Gastroesophageal sphincter (tissue), 3 donors: ENCODE measurements at regions not wholly inside any gene's neighbourhood (a gene's known extent, or its start where the extent isn't known, plus 50 kb on each side); places are given as distances from the start of the nearest gene placed in this dataset.

Source experiments
- EP300 ChIP-seq: sonication (generic); formaldehyde crosslinking; IDR thresholded peaks from one replicate; pipeline ENCODE4 v1.6.1; 2017; ENCODE audit warnings: antibody characterized with exemption, mild to moderate bottlenecking
- POLR2AphosphoS5 ChIP-seq: sonication (generic); formaldehyde crosslinking; IDR thresholded peaks from one replicate; pipeline ENCODE4 v1.6.1; 2017; ENCODE audit warnings: antibody characterized with exemption
- TF ChIP-seq, protein P1 (sequence below), 4 experiments: fragments of 200-600 bp in 2 of 4; fragments of 450-650 bp in 2 of 4; sonication (generic) in 1 of 4; IDR thresholded peaks; one replicate each; pipeline ENCODE4 v1.5.1; 2017 to 2019; ENCODE audit warnings: antibody characterized with exemption in 4 of 4, mild to moderate bottlenecking in 2 of 4, moderate library complexity in 2 of 4

- TF ChIP-seq, protein P1, sequence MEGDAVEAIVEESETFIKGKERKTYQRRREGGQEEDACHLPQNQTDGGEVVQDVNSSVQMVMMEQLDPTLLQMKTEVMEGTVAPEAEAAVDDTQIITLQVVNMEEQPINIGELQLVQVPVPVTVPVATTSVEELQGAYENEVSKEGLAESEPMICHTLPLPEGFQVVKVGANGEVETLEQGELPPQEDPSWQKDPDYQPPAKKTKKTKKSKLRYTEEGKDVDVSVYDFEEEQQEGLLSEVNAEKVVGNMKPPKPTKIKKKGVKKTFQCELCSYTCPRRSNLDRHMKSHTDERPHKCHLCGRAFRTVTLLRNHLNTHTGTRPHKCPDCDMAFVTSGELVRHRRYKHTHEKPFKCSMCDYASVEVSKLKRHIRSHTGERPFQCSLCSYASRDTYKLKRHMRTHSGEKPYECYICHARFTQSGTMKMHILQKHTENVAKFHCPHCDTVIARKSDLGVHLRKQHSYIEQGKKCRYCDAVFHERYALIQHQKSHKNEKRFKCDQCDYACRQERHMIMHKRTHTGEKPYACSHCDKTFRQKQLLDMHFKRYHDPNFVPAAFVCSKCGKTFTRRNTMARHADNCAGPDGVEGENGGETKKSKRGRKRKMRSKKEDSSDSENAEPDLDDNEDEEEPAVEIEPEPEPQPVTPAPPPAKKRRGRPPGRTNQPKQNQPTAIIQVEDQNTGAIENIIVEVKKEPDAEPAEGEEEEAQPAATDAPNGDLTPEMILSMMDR (IDR thresholded peaks at IDR 0.05): no peak
- TF ChIP-seq EP300: no peak
- no peak for TF ChIP-seq POLR2AphosphoS5
Observed at GRCh38 chr5:40402007-40402364, 277.7 kb upstream of the PTGER4 start.
